ENCODE measurements at regions not wholly inside any gene's neighbourhood (a gene's known extent, or its start where the extent isn't known, plus 50 kb on each side); places are given as distances from the start of the nearest gene placed in this dataset.

DNA sequence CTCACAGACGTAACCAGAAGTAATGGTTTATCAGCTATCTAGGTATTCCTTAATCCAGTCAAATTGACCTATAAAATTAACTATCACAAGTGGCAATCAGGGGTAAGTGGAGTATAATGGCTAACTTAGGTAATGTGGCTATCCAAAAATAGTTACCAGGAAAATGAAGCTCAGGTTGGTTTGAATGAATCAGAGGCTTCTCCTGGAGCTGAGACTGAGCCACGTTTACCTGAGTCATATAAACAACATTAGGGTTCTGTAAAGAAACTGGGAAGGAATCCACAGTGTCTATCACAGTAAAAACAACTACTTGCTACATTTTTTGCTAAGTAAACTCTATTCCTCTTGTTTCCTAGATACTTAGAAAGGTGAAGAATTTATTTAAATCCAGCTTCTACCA lies 236.0 kb upstream of the SPHKAP start:
- Histone ChIP-seq H3K4me3 (no peak overlapping the region), H3K4me1 (no peaks in the 10 kb centered on the region), H3K27ac (no peak overlapping the region), H3K9me3 (no peaks in the 10 kb centered on the region), H3K27me3 (no peaks in the 10 kb centered on the region), H3K36me3 (no peaks in the 10 kb centered on the region)
- TF ChIP-seq POLR2A (IDR thresholded peaks at IDR 0.05) (no peak), POLR2AphosphoS5 (IDR thresholded peaks at IDR 0.05; ENCODE audit: insufficient read depth in 1 of 2, low read depth in 1 of 2) (no peak)
- TF ChIP-seq, protein P1, sequence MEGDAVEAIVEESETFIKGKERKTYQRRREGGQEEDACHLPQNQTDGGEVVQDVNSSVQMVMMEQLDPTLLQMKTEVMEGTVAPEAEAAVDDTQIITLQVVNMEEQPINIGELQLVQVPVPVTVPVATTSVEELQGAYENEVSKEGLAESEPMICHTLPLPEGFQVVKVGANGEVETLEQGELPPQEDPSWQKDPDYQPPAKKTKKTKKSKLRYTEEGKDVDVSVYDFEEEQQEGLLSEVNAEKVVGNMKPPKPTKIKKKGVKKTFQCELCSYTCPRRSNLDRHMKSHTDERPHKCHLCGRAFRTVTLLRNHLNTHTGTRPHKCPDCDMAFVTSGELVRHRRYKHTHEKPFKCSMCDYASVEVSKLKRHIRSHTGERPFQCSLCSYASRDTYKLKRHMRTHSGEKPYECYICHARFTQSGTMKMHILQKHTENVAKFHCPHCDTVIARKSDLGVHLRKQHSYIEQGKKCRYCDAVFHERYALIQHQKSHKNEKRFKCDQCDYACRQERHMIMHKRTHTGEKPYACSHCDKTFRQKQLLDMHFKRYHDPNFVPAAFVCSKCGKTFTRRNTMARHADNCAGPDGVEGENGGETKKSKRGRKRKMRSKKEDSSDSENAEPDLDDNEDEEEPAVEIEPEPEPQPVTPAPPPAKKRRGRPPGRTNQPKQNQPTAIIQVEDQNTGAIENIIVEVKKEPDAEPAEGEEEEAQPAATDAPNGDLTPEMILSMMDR (IDR thresholded peaks at IDR 0.05), result no peak
- no peak for DNase-seq (ENCODE audit: extremely low spot score in 2 of 2)
- intact Hi-C loops (cut with DNase I), result no loop called here

DNA sequence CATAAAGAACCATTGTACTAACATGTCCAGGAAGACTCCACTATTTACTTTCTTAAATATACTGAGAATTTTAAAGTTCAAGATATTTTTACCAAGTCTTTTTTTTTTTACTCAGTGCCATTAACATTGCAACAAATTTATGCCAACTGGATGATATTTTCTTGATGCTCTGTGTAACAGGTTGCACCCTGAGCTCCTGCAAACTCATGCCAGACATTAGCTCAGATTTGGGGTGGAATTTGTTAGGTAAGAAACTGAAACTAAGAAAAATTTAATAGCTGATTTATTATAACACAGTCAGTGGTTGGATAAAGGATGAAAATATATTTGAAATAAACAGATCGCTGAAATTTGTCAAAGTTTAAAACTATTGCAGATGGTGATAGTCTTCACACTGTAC lies 228.6 kb upstream of the SPHKAP start:
- no peaks in the 10 kb centered on the region for H3K9me3 ChIP-seq
- H3K36me3 ChIP-seq, result no peaks in the 10 kb centered on the region
- no peak for DNase-seq (ENCODE audit: extremely low spot score in 2 of 2)
- H3K27me3 ChIP-seq, result no peaks in the 10 kb centered on the region
- TF ChIP-seq POLR2A (IDR thresholded peaks at IDR 0.05) (no peak), POLR2AphosphoS5 (IDR thresholded peaks at IDR 0.05; ENCODE audit: insufficient read depth in 1 of 2, low read depth in 1 of 2) (no peak)
- TF ChIP-seq, protein P1 (IDR thresholded peaks at IDR 0.05), result no peak
- H3K4me3 ChIP-seq, result no peak overlapping the region
- intact Hi-C loops (cut with DNase I), result no loop called here
- no peak overlapping the region for H3K27ac ChIP-seq
- no peaks in the 10 kb centered on the region for H3K4me1 ChIP-seq

DNA sequence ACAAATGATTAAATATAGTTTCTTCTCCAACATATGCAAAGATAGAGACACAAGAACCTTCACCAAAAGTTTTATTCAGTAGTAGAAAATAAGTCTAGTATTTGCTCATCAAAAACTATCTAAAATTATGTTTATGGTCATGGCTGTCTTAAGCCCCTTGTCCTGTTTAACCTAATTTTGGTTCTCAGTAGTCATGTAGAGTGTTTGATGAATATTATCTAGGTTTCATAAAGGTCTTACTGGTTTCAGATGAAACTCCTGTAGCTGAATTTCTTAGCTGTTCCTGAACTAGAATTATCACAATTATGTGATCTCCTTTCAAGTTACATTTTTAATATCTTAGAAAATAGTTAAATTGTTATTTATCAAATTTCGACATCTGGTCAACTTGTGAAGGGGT lies 228.0 kb upstream of the SPHKAP start:
- intact Hi-C loops (cut with DNase I), result no loop called here
- H3K4me3 ChIP-seq, result no peak overlapping the region

DNA sequence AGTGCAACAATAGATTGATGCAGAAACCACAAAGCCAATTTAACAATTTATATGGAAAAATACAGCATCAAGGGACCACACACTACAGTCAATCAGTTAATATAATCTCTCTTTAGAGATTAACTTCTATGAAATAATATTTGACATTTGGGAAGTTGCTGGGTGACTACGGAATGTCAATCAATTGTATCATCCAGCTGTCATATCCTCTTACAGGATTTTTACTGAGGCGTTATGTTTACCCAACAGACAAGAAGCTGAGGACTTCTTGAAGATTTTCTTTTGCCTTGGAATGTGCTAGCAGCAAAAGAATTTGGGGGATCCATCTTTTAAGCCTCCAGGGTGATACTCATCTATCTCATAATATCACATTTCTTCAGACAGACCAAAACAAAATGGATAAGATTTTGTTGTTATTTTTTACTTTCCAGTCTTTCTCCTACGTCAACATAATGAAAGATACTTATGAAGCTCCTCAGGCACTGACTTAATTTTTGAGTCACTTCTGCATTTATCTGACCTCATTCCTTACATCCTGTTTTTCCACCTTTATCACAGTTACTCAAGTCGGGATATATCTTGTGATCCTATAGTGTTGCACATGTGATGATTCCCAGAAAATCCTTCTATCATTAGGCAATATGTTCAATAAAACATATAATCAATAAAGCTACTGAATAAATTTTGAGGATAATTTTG lies 227.2 kb upstream of the SPHKAP start:
- no peaks in the 10 kb centered on the region for H3K4me1 ChIP-seq

More for the DNA sequence above, 228.0 kb upstream of the SPHKAP start:
- no peaks in the 10 kb centered on the region for H3K27me3 ChIP-seq
- no peaks in the 10 kb centered on the region for H3K4me1 ChIP-seq
- DNase-seq (ENCODE audit: extremely low spot score in 2 of 2), result no peak
- no peaks in the 10 kb centered on the region for H3K36me3 ChIP-seq
- H3K9me3 ChIP-seq, result no peaks in the 10 kb centered on the region
- H3K27ac ChIP-seq, result no peak overlapping the region
- TF ChIP-seq POLR2A (IDR thresholded peaks at IDR 0.05) (no peak), POLR2AphosphoS5 (IDR thresholded peaks at IDR 0.05; ENCODE audit: insufficient read depth in 1 of 2, low read depth in 1 of 2) (no peak)
- TF ChIP-seq, protein P1 (IDR thresholded peaks at IDR 0.05), result no peak

DNA sequence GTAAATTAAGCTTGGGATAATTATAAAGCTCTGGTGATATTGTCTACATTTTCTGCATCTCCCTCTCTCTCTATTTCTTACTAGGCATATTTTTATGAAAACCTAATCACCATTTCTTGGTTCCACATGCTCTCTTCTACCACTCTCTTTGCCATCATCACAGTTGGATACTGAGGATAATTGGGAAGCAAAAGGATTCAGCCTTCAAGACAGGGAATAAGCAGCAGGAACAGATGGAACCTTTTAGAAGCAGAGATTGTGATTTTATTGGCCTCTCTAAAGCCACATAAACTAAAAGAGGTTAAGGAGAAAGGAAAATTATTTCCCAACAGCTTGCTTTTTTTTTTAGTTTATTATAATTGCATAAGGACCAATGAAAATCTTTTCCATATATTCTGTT lies 226.3 kb upstream of the SPHKAP start:
- H3K27ac ChIP-seq, result no peak overlapping the region
- no peaks in the 10 kb centered on the region for H3K4me1 ChIP-seq
- no peak for DNase-seq (ENCODE audit: extremely low spot score in 2 of 2)
- H3K36me3 ChIP-seq, result no peaks in the 10 kb centered on the region
- no peak overlapping the region for H3K4me3 ChIP-seq
- H3K9me3 ChIP-seq, result no peaks in the 10 kb centered on the region
- no peak for TF ChIP-seq POLR2A (IDR thresholded peaks at IDR 0.05)
- TF ChIP-seq, protein P1 (IDR thresholded peaks at IDR 0.05), result no peak
- no peak for TF ChIP-seq POLR2AphosphoS5 (IDR thresholded peaks at IDR 0.05; ENCODE audit: insufficient read depth in 1 of 2, low read depth in 1 of 2)
- intact Hi-C loops (cut with DNase I), result no loop called here
- no peaks in the 10 kb centered on the region for H3K27me3 ChIP-seq

More for the DNA sequence above, 227.2 kb upstream of the SPHKAP start:
- intact Hi-C loops (cut with DNase I), result no loop called here
- no peak overlapping the region for H3K4me3 ChIP-seq
- TF ChIP-seq, protein P1 (IDR thresholded peaks at IDR 0.05), result no peak
- no peak for TF ChIP-seq POLR2A (IDR thresholded peaks at IDR 0.05)
- no peak for TF ChIP-seq POLR2AphosphoS5 (IDR thresholded peaks at IDR 0.05; ENCODE audit: insufficient read depth in 1 of 2, low read depth in 1 of 2)
- H3K27ac ChIP-seq, result no peak overlapping the region
- no peaks in the 10 kb centered on the region for H3K9me3 ChIP-seq
- no peaks in the 10 kb centered on the region for H3K36me3 ChIP-seq
- no peaks in the 10 kb centered on the region for H3K27me3 ChIP-seq
- DNase-seq (ENCODE audit: extremely low spot score in 2 of 2), result no peak

All from vagina (tissue), 2 donors.